ENCODE measurements at regions not wholly inside any gene's neighbourhood (a gene's known extent, or its start where the extent isn't known, plus 50 kb on each side); places are given as distances from the start of the nearest gene placed in this dataset.

DNA sequence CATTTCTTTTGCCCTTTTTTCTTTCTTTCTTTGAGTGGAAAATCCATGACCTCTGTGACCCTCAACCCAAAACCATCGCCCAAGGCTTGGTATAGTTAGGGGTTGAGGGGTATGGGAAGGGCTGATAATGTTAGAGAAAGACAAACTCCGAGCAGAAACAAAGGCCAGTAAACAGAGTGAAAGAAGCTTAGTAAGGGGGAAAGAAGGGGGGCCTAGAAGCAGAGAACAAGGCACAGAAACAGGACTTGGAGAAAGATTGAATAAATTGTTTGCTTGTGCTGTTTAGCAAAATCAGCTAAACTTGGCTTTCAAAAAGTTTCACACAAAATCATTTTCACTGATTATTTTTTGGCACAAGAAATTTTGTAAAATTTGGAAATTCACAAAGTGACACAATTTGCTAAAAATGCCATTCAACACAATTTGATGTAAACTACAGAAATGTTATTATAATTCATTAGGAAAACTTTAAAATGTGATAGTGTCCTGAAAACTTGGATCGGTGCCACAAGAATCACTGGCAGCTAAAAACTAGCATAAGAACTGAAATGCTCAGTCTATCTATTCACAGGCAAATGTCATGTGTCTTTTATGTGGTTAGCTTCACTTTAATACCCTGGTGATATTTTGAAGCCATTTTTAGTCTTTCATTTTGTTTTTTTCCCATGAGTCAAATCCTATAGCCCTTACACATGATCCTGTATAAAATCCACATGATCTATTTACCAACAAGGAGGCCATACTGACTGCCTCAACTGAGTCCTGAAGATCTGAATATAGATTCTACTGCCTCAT, 276.4 kb downstream of the NR2F1-AS1 start:
- TF ChIP-seq, protein P1, sequence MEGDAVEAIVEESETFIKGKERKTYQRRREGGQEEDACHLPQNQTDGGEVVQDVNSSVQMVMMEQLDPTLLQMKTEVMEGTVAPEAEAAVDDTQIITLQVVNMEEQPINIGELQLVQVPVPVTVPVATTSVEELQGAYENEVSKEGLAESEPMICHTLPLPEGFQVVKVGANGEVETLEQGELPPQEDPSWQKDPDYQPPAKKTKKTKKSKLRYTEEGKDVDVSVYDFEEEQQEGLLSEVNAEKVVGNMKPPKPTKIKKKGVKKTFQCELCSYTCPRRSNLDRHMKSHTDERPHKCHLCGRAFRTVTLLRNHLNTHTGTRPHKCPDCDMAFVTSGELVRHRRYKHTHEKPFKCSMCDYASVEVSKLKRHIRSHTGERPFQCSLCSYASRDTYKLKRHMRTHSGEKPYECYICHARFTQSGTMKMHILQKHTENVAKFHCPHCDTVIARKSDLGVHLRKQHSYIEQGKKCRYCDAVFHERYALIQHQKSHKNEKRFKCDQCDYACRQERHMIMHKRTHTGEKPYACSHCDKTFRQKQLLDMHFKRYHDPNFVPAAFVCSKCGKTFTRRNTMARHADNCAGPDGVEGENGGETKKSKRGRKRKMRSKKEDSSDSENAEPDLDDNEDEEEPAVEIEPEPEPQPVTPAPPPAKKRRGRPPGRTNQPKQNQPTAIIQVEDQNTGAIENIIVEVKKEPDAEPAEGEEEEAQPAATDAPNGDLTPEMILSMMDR (IDR thresholded peaks at IDR 0.05; ENCODE audit: insufficient read depth, low read length), result no peak
- TF ChIP-seq POLR2AphosphoS5 (IDR thresholded peaks at IDR 0.05; ENCODE audit: low read depth) (no peak), SPI1 (IDR thresholded peaks at IDR 0.05; ENCODE audit: borderline replicate concordance, low read depth) (no peak), GABPA (IDR thresholded peaks at IDR 0.05; ENCODE audit: low read depth) (no peak)

Measured in HL-60 (cell line).